Mesendoderm (in vitro differentiated cells): ENCODE measurements at regions not wholly inside any gene's neighbourhood (a gene's known extent, or its start where the extent isn't known, plus 50 kb on each side); places are given as distances from the start of the nearest gene placed in this dataset.
A peak's percentile ranks its signal among the peaks of the same experiment; 100 is the strongest.

Experiments
- DNase-seq: peaks from one replicate; pipeline ENCODE4 v3.0.0; 2013
- H2AK5ac ChIP-seq: 2 replicates; pipeline ENCODE4 v1.6.1; 2013; ENCODE audit warnings: low read length, inconsistent platforms
- H2BK120ac ChIP-seq: 2 replicates; pipeline ENCODE4 v1.6.1; 2013; ENCODE audit warnings: low read depth, mild to moderate bottlenecking, low read length, moderate library complexity, mixed read lengths
- H2BK15ac ChIP-seq: replicated peaks from 2 replicates; pipeline ENCODE4 v1.6.1; 2013; ENCODE audit warnings: low read depth, mild to moderate bottlenecking, moderate library complexity
- H2BK5ac ChIP-seq: 2 replicates; pipeline ENCODE4 v1.6.1; 2013; ENCODE audit warnings: low read length, inconsistent platforms
- H3K18ac ChIP-seq: 2 replicates; pipeline ENCODE4 v1.6.1; 2013; ENCODE audit warnings: mild to moderate bottlenecking, low read length, mixed read lengths
- H3K23ac ChIP-seq: one replicate; pipeline ENCODE4 v1.6.1; 2013; ENCODE audit warnings: low read length
- H3K27ac ChIP-seq: 2 replicates; pipeline ENCODE4 v1.5.1; 2013; ENCODE audit warnings: low read depth, mild to moderate bottlenecking, inconsistent platforms, low read length, moderate library complexity
- H3K27me3 ChIP-seq: 2 replicates; pipeline ENCODE4 v1.6.1; 2013; ENCODE audit warnings: low read length, control low read depth, mild to moderate bottlenecking, inconsistent platforms; ENCODE audit not compliant: insufficient read depth, poor library complexity
- H3K36me3 ChIP-seq: 2 replicates; pipeline ENCODE4 v1.6.1; 2013; ENCODE audit warnings: low read length, inconsistent platforms; ENCODE audit not compliant: control insufficient read depth, insufficient read depth
- H3K4ac ChIP-seq: one replicate; pipeline ENCODE4 v1.6.1; 2013; ENCODE audit warnings: low read depth, mild to moderate bottlenecking, low read length, moderate library complexity
- H3K4me1 ChIP-seq: 2 replicates; pipeline ENCODE4 v1.6.1; 2013; ENCODE audit warnings: low read depth, low read length, inconsistent platforms; ENCODE audit not compliant: control insufficient read depth
- H3K4me2 ChIP-seq: 2 replicates; pipeline ENCODE4 v1.6.1; 2013; ENCODE audit warnings: low read length
- H3K4me3 ChIP-seq: 2 replicates; pipeline ENCODE4 v1.5.1; 2013; ENCODE audit warnings: mild to moderate bottlenecking, low read length
- H3K56ac ChIP-seq: one replicate; pipeline ENCODE4 v1.6.1; 2013; ENCODE audit warnings: low read length
- H3K79me1 ChIP-seq: 2 replicates; pipeline ENCODE4 v1.6.1; 2013; ENCODE audit warnings: low read length, inconsistent platforms
- H3K79me2 ChIP-seq: 2 replicates; pipeline ENCODE4 v1.6.1; 2013; ENCODE audit warnings: mild to moderate bottlenecking, low read length; ENCODE audit not compliant: control insufficient read depth, insufficient read depth
- H3K9ac ChIP-seq: 2 replicates; pipeline ENCODE4 v1.6.1; 2013; ENCODE audit warnings: low read length, inconsistent platforms
- H4K5ac ChIP-seq: one replicate; pipeline ENCODE4 v1.6.1; 2013; ENCODE audit warnings: low read length
- H4K8ac ChIP-seq: one replicate; pipeline ENCODE4 v1.6.1; 2013; ENCODE audit warnings: low read depth, mild to moderate bottlenecking, control low read depth, low read length, moderate library complexity
- WGBS: extraction: QIAGEN DNeasy Blood & Tissue Kit; methylation state at CpG from one replicate; pipeline ENCODE4 v1.1.7; 2013; ENCODE audit warnings: low lambda C conversion rate, missing lambda C conversion rate; ENCODE audit not compliant: insufficient coverage; ENCODE audit errors: extremely low coverage; 5-methylcytosine and 5-hydroxymethylcytosine counted together

- Histone ChIP-seq H3K36me3 (no peaks in the 10 kb centered on the region), H3K4me1 (no peaks in the 10 kb centered on the region), H2BK5ac (no peak overlapping the region), H3K4me3 (no peak overlapping the region), H3K79me2 (no peaks in the 10 kb centered on the region), H3K18ac (no peak overlapping the region), H3K4ac (no peak overlapping the region), H3K9ac (no peak overlapping the region), H3K27me3 (no peaks in the 10 kb centered on the region), H3K56ac (no peak overlapping the region), H3K79me1 (no peaks in the 10 kb centered on the region), H3K23ac (no peak overlapping the region), H2AK5ac (no peak overlapping the region), H2BK120ac (no peak overlapping the region), H4K5ac (no peak overlapping the region), H2BK15ac (no peak overlapping the region), H3K4me2 (no peak overlapping the region), H3K27ac (no peak overlapping the region), H4K8ac (no peak overlapping the region)
- DNase-seq = peak; percentile 44
- no CpG with 5 or more reads among the region's 9 CpGs for WGBS
Observed at GRCh38 chr7:156473476-156474240, 166.9 kb upstream of the RNF32 start.

GRCh38 chr7:156472267-156472666 lies 168.3 kb upstream of the RNF32 start:
- H3K4ac ChIP-seq = no peak overlapping the region
- DNase-seq = no peak

GRCh38 chr7:156470399-156471320 lies 169.9 kb upstream of the RNF32 start:
- Histone ChIP-seq H4K8ac (no peak overlapping the region), H3K4ac (no peak overlapping the region), H3K27me3 (no peaks in the 10 kb centered on the region), H3K79me2 (no peaks in the 10 kb centered on the region), H2BK120ac (no peak overlapping the region), H3K18ac (no peak overlapping the region), H2BK15ac (no peak overlapping the region), H3K4me1 (no peaks in the 10 kb centered on the region), H3K27ac (no peak overlapping the region), H2BK5ac (no peak overlapping the region), H2AK5ac (no peak overlapping the region), H4K5ac (no peak overlapping the region), H3K56ac (no peak overlapping the region), H3K4me2 (no peak overlapping the region), H3K9ac (no peak overlapping the region), H3K36me3 (no peaks in the 10 kb centered on the region), H3K79me1 (no peaks in the 10 kb centered on the region), H3K23ac (no peak overlapping the region), H3K4me3 (no peak overlapping the region)
- WGBS = no CpG with 5 or more reads among the region's 32 CpGs
- no peak for DNase-seq

More at GRCh38 chr7:156472267-156472666, 168.3 kb upstream of the RNF32 start:
- H3K27me3 ChIP-seq = no peaks in the 10 kb centered on the region
- H2BK15ac ChIP-seq = no peak overlapping the region
- H4K8ac ChIP-seq = no peak overlapping the region
- no peaks in the 10 kb centered on the region for H3K4me1 ChIP-seq
- H3K27ac ChIP-seq = no peak overlapping the region
- H3K4me3 ChIP-seq = no peak overlapping the region
- H3K9ac ChIP-seq = no peak overlapping the region
- H2BK120ac ChIP-seq = no peak overlapping the region
- no peak overlapping the region for H3K4me2 ChIP-seq
- H3K79me1 ChIP-seq = no peaks in the 10 kb centered on the region
- no peaks in the 10 kb centered on the region for H3K36me3 ChIP-seq
- no CpG with 5 or more reads among the region's 11 CpGs for WGBS
- no peak overlapping the region for H3K18ac ChIP-seq
- H3K56ac ChIP-seq = no peak overlapping the region
- no peak overlapping the region for H3K23ac ChIP-seq
- no peak overlapping the region for H2BK5ac ChIP-seq
- H4K5ac ChIP-seq = no peak overlapping the region
- H3K79me2 ChIP-seq = no peaks in the 10 kb centered on the region
- H2AK5ac ChIP-seq = no peak overlapping the region

GRCh38 chr7:156466955-156467625 lies 173.5 kb upstream of the RNF32 start:
- Histone ChIP-seq H3K9ac (no peak overlapping the region), H3K27ac (no peak overlapping the region), H4K8ac (no peak overlapping the region), H3K27me3 (no peaks in the 10 kb centered on the region), H4K5ac (no peak overlapping the region), H3K4ac (no peak overlapping the region), H3K23ac (no peak overlapping the region), H3K56ac (no peak overlapping the region), H3K18ac (no peak overlapping the region), H2BK15ac (no peak overlapping the region), H3K79me2 (no peaks in the 10 kb centered on the region), H3K4me2 (no peak overlapping the region), H3K4me3 (no peak overlapping the region), H2AK5ac (no peak overlapping the region), H2BK5ac (no peak overlapping the region), H2BK120ac (no peak overlapping the region), H3K36me3 (no peaks in the 10 kb centered on the region), H3K79me1 (no peaks in the 10 kb centered on the region), H3K4me1 (no peaks in the 10 kb centered on the region)
- no peak for DNase-seq
- no CpG with 5 or more reads among the region's 11 CpGs for WGBS

- H3K9ac ChIP-seq = no peak overlapping the region
- no peak overlapping the region for H3K56ac ChIP-seq
- no peak overlapping the region for H3K18ac ChIP-seq
- no peak overlapping the region for H4K8ac ChIP-seq
- no peak overlapping the region for H2AK5ac ChIP-seq
- no peak overlapping the region for H3K27ac ChIP-seq
- DNase-seq = no peak
- H3K4me2 ChIP-seq = no peak overlapping the region
- H3K4me1 ChIP-seq = no peaks in the 10 kb centered on the region
- no peak overlapping the region for H3K4ac ChIP-seq
- no CpG with 5 or more reads among the region's 13 CpGs for WGBS
- H4K5ac ChIP-seq = no peak overlapping the region
- no peak overlapping the region for H3K4me3 ChIP-seq
- no peak overlapping the region for H2BK5ac ChIP-seq
- no peak overlapping the region for H2BK120ac ChIP-seq
- no peaks in the 10 kb centered on the region for H3K79me1 ChIP-seq
- no peaks in the 10 kb centered on the region for H3K36me3 ChIP-seq
- no peaks in the 10 kb centered on the region for H3K79me2 ChIP-seq
- no peaks in the 10 kb centered on the region for H3K27me3 ChIP-seq
- no peak overlapping the region for H3K23ac ChIP-seq
- H2BK15ac ChIP-seq = no peak overlapping the region
Observed at GRCh38 chr7:156466272-156466671, 174.3 kb upstream of the RNF32 start.
